Liver (tissue), 8 donors: ENCODE measurements at regions not wholly inside any gene's neighbourhood (a gene's known extent, or its start where the extent isn't known, plus 50 kb on each side); places are given as distances from the start of the nearest gene placed in this dataset.

ENCODE experiments used
- DNase-seq: peaks from one replicate; pipeline ENCODE4 v3.0.0-alpha.2; 2017; ENCODE audit warnings: low spot score
- H3K27ac ChIP-seq, 2 donors: one replicate each; pipeline ENCODE4 v1.7.0; 2013; ENCODE audit warnings: inconsistent platforms in 2 of 2, low read length in 2 of 2, control low read depth in 1 of 2, low read depth in 1 of 2, mild to moderate bottlenecking in 1 of 2
- H3K27me3 ChIP-seq, 4 donors: one replicate each; pipeline versions ENCODE4 v1.6.1 to v1.7.0; 2013; ENCODE audit warnings: low read length in 3 of 4, inconsistent platforms in 1 of 4, mild to moderate bottlenecking in 1 of 4, moderate library complexity in 1 of 4; ENCODE audit not compliant: control insufficient read depth in 4 of 4, insufficient read depth in 4 of 4
- H3K36me3 ChIP-seq, 4 donors: one replicate each; pipeline versions ENCODE4 v1.6.1 to v1.7.0; 2013; ENCODE audit warnings: low read length in 3 of 4, mild to moderate bottlenecking in 3 of 4, low read depth in 1 of 4, moderate library complexity in 1 of 4; ENCODE audit not compliant: control insufficient read depth in 4 of 4, insufficient read depth in 3 of 4
- H3K4me1 ChIP-seq, 4 donors: one replicate each; pipeline versions ENCODE4 v1.6.1 to v1.7.0; 2013; ENCODE audit warnings: low read length in 3 of 4, mild to moderate bottlenecking in 3 of 4, moderate library complexity in 1 of 4; ENCODE audit not compliant: control insufficient read depth in 4 of 4, insufficient read depth in 4 of 4
- H3K4me3 ChIP-seq, 3 donors: one replicate each; pipeline versions ENCODE4 v1.6.1 to v1.7.0; 2013; ENCODE audit warnings: low read length in 3 of 3, control low read depth in 1 of 3, low read depth in 1 of 3, mild to moderate bottlenecking in 1 of 3
- H3K9ac ChIP-seq, 2 donors: one replicate each; pipeline ENCODE4 v1.7.0; 2013; ENCODE audit warnings: low read length in 2 of 2, mild to moderate bottlenecking in 2 of 2, moderate library complexity in 2 of 2, control low read depth in 1 of 2, low read depth in 1 of 2
- H3K9me3 ChIP-seq, 4 donors: one replicate each; pipeline versions ENCODE4 v1.6.1 to v1.7.0; 2013; ENCODE audit warnings: low read length in 3 of 4; ENCODE audit not compliant: control insufficient read depth in 4 of 4
- EGR1 ChIP-seq, 2 donors: IDR thresholded peaks; 2 replicates each; pipeline ENCODE4 v1.6.1; 2016 to 2018; ENCODE audit warnings: antibody characterized with exemption in 2 of 2, low read depth in 2 of 2
- FOXA1 ChIP-seq: IDR thresholded peaks from 2 replicates; pipeline ENCODE4 v1.6.1; 2016; ENCODE audit warnings: antibody characterized with exemption
- FOXA2 ChIP-seq: IDR thresholded peaks from 2 replicates; pipeline ENCODE4 v1.6.1; 2016; ENCODE audit warnings: antibody characterized with exemption
- GABPA ChIP-seq, 2 donors: IDR thresholded peaks in 1 of 2; conservative IDR thresholded peaks in 1 of 2; 2 replicates each; pipeline ENCODE4 v1.6.1; 2016; ENCODE audit warnings: antibody characterized with exemption in 2 of 2, mild to moderate bottlenecking in 1 of 2, moderate library complexity in 1 of 2
- HNF4A ChIP-seq, 2 donors: conservative IDR thresholded peaks; 2 replicates each; pipeline ENCODE4 v1.6.1; 2016; ENCODE audit warnings: antibody characterized with exemption in 2 of 2, mild to moderate bottlenecking in 2 of 2
- HNF4G ChIP-seq: IDR thresholded peaks from 2 replicates; pipeline ENCODE4 v1.6.1; 2016; ENCODE audit warnings: antibody characterized with exemption
- JUND ChIP-seq, 2 donors: IDR thresholded peaks; 2 replicates each; pipeline ENCODE4 v1.6.1; 2016; ENCODE audit warnings: antibody characterized with exemption in 2 of 2
- NR2F2 ChIP-seq: IDR thresholded peaks from 2 replicates; pipeline ENCODE4 v1.6.1; 2016; ENCODE audit warnings: antibody characterized with exemption
- RAD21 ChIP-seq, 2 donors: IDR thresholded peaks; 2 replicates each; pipeline ENCODE4 v1.6.1; 2016; ENCODE audit warnings: antibody characterized with exemption in 2 of 2, mild to moderate bottlenecking in 2 of 2
- RXRA ChIP-seq, 2 donors: IDR thresholded peaks; 2 replicates each; pipeline ENCODE4 v1.6.1; 2017 to 2018; ENCODE audit warnings: antibody characterized with exemption in 2 of 2, mild to moderate bottlenecking in 1 of 2
- SP1 ChIP-seq: IDR thresholded peaks from 2 replicates; pipeline ENCODE4 v1.6.1; 2018; ENCODE audit warnings: antibody characterized with exemption, mild to moderate bottlenecking
- TAF1 ChIP-seq: conservative IDR thresholded peaks from 2 replicates; pipeline ENCODE4 v1.6.1; 2016; ENCODE audit warnings: antibody characterized with exemption, mild to moderate bottlenecking
- YY1 ChIP-seq: IDR thresholded peaks from 2 replicates; pipeline ENCODE4 v1.6.1; 2016; ENCODE audit warnings: antibody characterized with exemption, mild to moderate bottlenecking
- WGBS: extraction: QIAGEN DNeasy Blood & Tissue Kit; methylation state at CpG from one replicate; pipeline ENCODE4 v1.1.7; 2013; 5-methylcytosine and 5-hydroxymethylcytosine counted together
- TF ChIP-seq, protein P1 (sequence below): IDR thresholded peaks from 2 replicates; pipeline ENCODE4 v1.6.1; 2016; ENCODE audit warnings: antibody characterized with exemption, mild to moderate bottlenecking
- TF ChIP-seq, protein P2 (sequence below): IDR thresholded peaks from 2 replicates; pipeline ENCODE4 v1.6.1; 2016; ENCODE audit warnings: antibody characterized with exemption
- TF ChIP-seq, protein P3 (sequence below): fragments of 150-350 bp; IDR thresholded peaks from 2 replicates; pipeline ENCODE4 v1.5.1; 2017; ENCODE audit warnings: improper control_type of control experiment, low read depth, low read length; ENCODE audit not compliant: missing input control
- TF ChIP-seq, protein P4 (sequence below): IDR thresholded peaks from 2 replicates; pipeline ENCODE4 v1.6.1; 2016; ENCODE audit warnings: antibody characterized with exemption
- donor health status: healthy.
- donor health status: healthy.
- donor health status: healthy.
- donor health status: healthy.
- donor health status: healthy.

DNA sequence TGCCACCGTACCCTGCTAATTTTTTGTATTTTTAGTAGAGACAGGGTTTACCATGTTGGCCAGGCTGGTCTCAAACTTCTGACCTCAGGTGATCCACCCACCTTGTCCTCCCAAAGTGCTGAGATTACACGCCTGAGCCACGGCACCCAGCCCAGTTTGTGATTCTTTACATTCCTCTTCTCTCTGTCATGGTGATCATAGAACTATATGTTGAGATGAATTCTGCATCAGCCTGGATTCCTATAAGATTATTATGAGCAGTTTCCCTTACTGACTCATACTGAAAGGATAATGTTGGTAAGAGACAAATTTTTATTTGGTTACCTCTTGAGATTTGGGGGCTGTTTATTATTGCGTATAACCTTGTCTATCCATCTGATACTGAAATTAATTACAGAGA, 121.5 kb upstream of the CSNK1A1L start:
- no peak overlapping the region for H3K4me3 ChIP-seq
- TF ChIP-seq, protein P1, sequence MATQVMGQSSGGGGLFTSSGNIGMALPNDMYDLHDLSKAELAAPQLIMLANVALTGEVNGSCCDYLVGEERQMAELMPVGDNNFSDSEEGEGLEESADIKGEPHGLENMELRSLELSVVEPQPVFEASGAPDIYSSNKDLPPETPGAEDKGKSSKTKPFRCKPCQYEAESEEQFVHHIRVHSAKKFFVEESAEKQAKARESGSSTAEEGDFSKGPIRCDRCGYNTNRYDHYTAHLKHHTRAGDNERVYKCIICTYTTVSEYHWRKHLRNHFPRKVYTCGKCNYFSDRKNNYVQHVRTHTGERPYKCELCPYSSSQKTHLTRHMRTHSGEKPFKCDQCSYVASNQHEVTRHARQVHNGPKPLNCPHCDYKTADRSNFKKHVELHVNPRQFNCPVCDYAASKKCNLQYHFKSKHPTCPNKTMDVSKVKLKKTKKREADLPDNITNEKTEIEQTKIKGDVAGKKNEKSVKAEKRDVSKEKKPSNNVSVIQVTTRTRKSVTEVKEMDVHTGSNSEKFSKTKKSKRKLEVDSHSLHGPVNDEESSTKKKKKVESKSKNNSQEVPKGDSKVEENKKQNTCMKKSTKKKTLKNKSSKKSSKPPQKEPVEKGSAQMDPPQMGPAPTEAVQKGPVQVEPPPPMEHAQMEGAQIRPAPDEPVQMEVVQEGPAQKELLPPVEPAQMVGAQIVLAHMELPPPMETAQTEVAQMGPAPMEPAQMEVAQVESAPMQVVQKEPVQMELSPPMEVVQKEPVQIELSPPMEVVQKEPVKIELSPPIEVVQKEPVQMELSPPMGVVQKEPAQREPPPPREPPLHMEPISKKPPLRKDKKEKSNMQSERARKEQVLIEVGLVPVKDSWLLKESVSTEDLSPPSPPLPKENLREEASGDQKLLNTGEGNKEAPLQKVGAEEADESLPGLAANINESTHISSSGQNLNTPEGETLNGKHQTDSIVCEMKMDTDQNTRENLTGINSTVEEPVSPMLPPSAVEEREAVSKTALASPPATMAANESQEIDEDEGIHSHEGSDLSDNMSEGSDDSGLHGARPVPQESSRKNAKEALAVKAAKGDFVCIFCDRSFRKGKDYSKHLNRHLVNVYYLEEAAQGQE = no peak
- no peaks in the 10 kb centered on the region for H3K4me1 ChIP-seq
- H3K27me3 ChIP-seq = peaks cover 0 to 3% (median 0%) of the 10 kb centered on the region in 4 donors
- H3K36me3 ChIP-seq = no peaks in the 10 kb centered on the region
- no peak overlapping the region for H3K27ac ChIP-seq
- no peak overlapping the region for H3K9ac ChIP-seq
- no peaks in the 10 kb centered on the region for H3K9me3 ChIP-seq
- 85% methylated on average over 4 of the region's 4 CpGs for WGBS
- no peak for DNase-seq

DNA sequence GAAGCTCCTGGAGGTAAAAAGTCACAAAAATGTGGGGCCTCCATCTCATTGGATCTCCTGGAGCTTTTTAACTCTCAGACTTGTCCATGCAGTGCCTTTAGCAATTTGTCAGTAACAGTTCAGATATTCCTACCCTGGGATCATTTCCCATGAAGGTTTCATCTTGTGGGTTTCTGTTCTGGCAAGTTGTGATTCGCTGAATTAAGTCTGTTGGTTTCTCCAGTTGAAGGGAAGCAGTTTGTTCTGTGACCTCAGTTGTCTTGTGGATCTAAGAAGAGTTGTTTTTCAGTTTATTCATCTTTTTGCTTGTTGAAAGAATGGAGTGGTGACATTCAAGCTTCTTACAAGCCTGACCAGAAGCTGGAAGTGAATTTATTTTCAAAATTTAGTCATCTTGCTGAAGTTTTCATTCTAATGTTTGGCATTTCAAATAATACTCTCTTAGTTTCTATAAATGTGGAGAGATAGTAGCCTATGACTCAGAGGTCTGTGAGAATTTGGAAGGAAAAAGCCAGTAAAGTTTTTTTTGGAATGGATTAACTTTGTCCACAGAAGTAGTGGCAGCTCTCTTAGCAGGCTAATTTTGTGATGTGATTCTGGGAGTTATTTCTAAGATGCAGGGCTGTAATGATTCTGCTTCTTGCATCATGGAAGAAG, 120.1 kb upstream of the CSNK1A1L start:
- Histone ChIP-seq H3K4me3 (no peak overlapping the region), H3K36me3 (no peaks in the 10 kb centered on the region), H3K27me3 (peaks cover 0 to 3% (median 0%) of the 10 kb centered on the region in 4 donors), H3K9me3 (no peaks in the 10 kb centered on the region), H3K27ac (no peak overlapping the region), H3K4me1 (no peaks in the 10 kb centered on the region), H3K9ac (no peak overlapping the region)
- no peak for TF ChIP-seq FOXA1
- no peak for TF ChIP-seq NR2F2
- TF ChIP-seq JUND (IDR thresholded peaks at IDR 0.05) = no peak
- TF ChIP-seq HNF4A (conservative IDR thresholded peaks at IDR 0.05) = no peak
- no peak for TF ChIP-seq YY1
- TF ChIP-seq SP1 = no peak
- no peak for TF ChIP-seq FOXA2
- TF ChIP-seq RXRA (IDR thresholded peaks at IDR 0.05) = no peak
- no peak for DNase-seq
- 51% methylated on average over 1 of the region's 1 CpG for WGBS

DNA sequence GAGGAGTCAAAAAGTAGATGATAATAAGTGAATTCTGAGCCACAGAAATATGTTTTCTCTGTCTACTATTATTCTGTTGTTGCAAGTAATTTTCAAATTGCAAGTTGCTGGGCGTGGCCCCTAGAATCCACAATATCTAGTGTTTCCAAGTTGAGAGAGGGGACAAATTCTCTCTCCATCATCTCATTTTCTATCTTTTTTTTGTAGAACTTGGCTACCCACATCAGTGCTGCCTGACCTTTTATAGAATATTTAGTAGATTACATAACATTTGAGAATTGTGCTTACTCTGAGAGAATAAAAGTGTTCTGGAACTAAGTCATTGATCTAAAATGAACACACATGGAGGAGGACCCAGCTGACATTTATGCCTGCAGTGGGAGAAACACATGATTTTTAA, 110.9 kb upstream of the CSNK1A1L start:
- H3K36me3 ChIP-seq = no peaks in the 10 kb centered on the region
- no peak overlapping the region for H3K4me3 ChIP-seq
- WGBS = 71% methylated on average over 1 of the region's 1 CpG
- H3K27me3 ChIP-seq = no peaks in the 10 kb centered on the region
- H3K27ac ChIP-seq = no peak overlapping the region
- H3K4me1 ChIP-seq = no peaks in the 10 kb centered on the region
- H3K9me3 ChIP-seq = no peaks in the 10 kb centered on the region
- no peak overlapping the region for H3K9ac ChIP-seq
- no peak for DNase-seq
- TF ChIP-seq, protein P2, sequence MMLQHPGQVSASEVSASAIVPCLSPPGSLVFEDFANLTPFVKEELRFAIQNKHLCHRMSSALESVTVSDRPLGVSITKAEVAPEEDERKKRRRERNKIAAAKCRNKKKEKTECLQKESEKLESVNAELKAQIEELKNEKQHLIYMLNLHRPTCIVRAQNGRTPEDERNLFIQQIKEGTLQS = no peak
- TF ChIP-seq RAD21 (IDR thresholded peaks at IDR 0.05) = no peak
- TF ChIP-seq JUND (IDR thresholded peaks at IDR 0.05) = no peak
- TF ChIP-seq FOXA1 = no peak
- no peak for TF ChIP-seq HNF4A (conservative IDR thresholded peaks at IDR 0.05)
- no peak for TF ChIP-seq YY1
- TF ChIP-seq, protein P3, sequence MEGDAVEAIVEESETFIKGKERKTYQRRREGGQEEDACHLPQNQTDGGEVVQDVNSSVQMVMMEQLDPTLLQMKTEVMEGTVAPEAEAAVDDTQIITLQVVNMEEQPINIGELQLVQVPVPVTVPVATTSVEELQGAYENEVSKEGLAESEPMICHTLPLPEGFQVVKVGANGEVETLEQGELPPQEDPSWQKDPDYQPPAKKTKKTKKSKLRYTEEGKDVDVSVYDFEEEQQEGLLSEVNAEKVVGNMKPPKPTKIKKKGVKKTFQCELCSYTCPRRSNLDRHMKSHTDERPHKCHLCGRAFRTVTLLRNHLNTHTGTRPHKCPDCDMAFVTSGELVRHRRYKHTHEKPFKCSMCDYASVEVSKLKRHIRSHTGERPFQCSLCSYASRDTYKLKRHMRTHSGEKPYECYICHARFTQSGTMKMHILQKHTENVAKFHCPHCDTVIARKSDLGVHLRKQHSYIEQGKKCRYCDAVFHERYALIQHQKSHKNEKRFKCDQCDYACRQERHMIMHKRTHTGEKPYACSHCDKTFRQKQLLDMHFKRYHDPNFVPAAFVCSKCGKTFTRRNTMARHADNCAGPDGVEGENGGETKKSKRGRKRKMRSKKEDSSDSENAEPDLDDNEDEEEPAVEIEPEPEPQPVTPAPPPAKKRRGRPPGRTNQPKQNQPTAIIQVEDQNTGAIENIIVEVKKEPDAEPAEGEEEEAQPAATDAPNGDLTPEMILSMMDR = no peak
- no peak for TF ChIP-seq TAF1
- TF ChIP-seq GABPA (IDR thresholded peaks at IDR 0.05 in 1 of 2, conservative IDR thresholded peaks at IDR 0.05 in 1 of 2) = no peak
- TF ChIP-seq HNF4G = no peak
- TF ChIP-seq FOXA2 = no peak
- no peak for TF ChIP-seq RXRA (IDR thresholded peaks at IDR 0.05)
- TF ChIP-seq, protein P1 = no peak
- no peak for TF ChIP-seq EGR1 (IDR thresholded peaks at IDR 0.05; ENCODE audit: low read depth in 2 of 2)
- TF ChIP-seq, protein P4, sequence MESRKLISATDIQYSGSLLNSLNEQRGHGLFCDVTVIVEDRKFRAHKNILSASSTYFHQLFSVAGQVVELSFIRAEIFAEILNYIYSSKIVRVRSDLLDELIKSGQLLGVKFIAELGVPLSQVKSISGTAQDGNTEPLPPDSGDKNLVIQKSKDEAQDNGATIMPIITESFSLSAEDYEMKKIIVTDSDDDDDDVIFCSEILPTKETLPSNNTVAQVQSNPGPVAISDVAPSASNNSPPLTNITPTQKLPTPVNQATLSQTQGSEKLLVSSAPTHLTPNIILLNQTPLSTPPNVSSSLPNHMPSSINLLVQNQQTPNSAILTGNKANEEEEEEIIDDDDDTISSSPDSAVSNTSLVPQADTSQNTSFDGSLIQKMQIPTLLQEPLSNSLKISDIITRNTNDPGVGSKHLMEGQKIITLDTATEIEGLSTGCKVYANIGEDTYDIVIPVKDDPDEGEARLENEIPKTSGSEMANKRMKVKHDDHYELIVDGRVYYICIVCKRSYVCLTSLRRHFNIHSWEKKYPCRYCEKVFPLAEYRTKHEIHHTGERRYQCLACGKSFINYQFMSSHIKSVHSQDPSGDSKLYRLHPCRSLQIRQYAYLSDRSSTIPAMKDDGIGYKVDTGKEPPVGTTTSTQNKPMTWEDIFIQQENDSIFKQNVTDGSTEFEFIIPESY = no peak
- no peak for TF ChIP-seq NR2F2
